ENCODE measurements at regions not wholly inside any gene's neighbourhood (a gene's known extent, or its start where the extent isn't known, plus 50 kb on each side); places are given as distances from the start of the nearest gene placed in this dataset.

DNA sequence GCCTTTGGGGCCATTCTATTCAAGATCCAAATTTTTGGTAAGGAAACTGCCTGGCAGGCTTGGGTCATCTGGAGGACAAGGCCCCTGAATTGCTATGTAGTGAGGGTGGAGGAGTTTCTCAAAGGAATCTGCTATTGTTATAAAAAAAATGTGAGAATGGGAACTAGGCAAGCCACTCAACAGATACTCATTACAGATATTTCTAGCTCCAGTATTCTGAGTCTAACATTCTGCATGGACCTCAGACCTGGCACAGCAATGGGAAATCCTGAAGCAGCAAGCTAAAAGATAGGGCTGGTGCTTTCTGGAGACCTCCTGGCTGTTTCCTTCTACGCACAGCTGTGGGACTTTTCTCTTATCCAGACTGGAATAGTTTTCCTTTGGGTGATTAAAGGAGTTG lies 430.7 kb upstream of the RBMS3 start:
- H3K4me1 ChIP-seq (ENCODE audit: control insufficient read depth, insufficient read depth, low read length) = no peaks in the 10 kb centered on the region
- H3K4me3 ChIP-seq (ENCODE audit: low read length) = no peak overlapping the region
- H3K36me3 ChIP-seq (ENCODE audit: control insufficient read depth, insufficient read depth, low read length, severe bottlenecking) = no peaks in the 10 kb centered on the region
- no peaks in the 10 kb centered on the region for H3K27me3 ChIP-seq (replicated peaks; ENCODE audit: control insufficient read depth, insufficient read depth, low read length)
- peak; percentile 50 for DNase-seq (ENCODE audit: low read depth)
- H3K9me3 ChIP-seq (ENCODE audit: control insufficient read depth, low read length) = no peaks in the 10 kb centered on the region
- no peak overlapping the region for H3K9ac ChIP-seq (ENCODE audit: low read length)

GRCh38 chr3:28853830-28854229 lies 427.0 kb upstream of the RBMS3 start:
- no peak overlapping the region for H3K9ac ChIP-seq (ENCODE audit: low read length)
- H3K9me3 ChIP-seq (ENCODE audit: control insufficient read depth, low read length) = no peaks in the 10 kb centered on the region
- H3K4me1 ChIP-seq (ENCODE audit: control insufficient read depth, insufficient read depth, low read length) = no peaks in the 10 kb centered on the region
- H3K4me3 ChIP-seq (ENCODE audit: low read length) = no peak overlapping the region
- peak; percentile 45 for DNase-seq (ENCODE audit: low read depth)
- no peaks in the 10 kb centered on the region for H3K36me3 ChIP-seq (ENCODE audit: control insufficient read depth, insufficient read depth, low read length, severe bottlenecking)
- no peaks in the 10 kb centered on the region for H3K27me3 ChIP-seq (replicated peaks; ENCODE audit: control insufficient read depth, insufficient read depth, low read length)

GRCh38 chr3:28856796-28857195 lies 424.1 kb upstream of the RBMS3 start:
- Histone ChIP-seq H3K9me3 (ENCODE audit: control insufficient read depth, low read length) (no peaks in the 10 kb centered on the region), H3K27me3 (replicated peaks; ENCODE audit: control insufficient read depth, insufficient read depth, low read length) (no peaks in the 10 kb centered on the region), H3K4me3 (ENCODE audit: low read length) (no peak overlapping the region), H3K4me1 (ENCODE audit: control insufficient read depth, insufficient read depth, low read length) (peaks cover 21% of the 10 kb centered on the region), H3K36me3 (ENCODE audit: control insufficient read depth, insufficient read depth, low read length, severe bottlenecking) (no peaks in the 10 kb centered on the region), H3K9ac (ENCODE audit: low read length) (no peak overlapping the region)
- peak; percentile 2 for DNase-seq (ENCODE audit: low read depth)

DNA sequence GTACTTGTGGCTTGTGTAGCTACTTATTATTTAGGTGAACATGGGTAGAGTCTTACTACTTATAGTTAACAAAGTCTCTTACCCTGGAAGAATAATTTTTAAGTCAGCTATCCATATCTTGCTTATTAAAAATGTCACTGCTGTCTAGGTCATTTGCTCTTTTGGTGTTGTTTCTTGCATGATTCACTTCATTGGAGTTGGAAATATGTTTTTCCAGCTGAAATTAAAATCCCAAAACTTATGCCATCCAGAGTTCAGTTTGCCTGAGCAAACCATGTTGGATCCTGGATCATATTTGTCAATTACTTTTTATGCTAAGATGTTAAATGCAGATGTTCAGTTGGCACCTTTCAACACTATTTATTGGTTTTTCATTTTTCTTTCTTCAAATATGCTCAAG lies 421.0 kb upstream of the RBMS3 start:
- no peaks in the 10 kb centered on the region for H3K9me3 ChIP-seq (ENCODE audit: control insufficient read depth, low read length)
- DNase-seq (ENCODE audit: low read depth) = peak; percentile 7
- peaks cover 21% of the 10 kb centered on the region for H3K4me1 ChIP-seq (ENCODE audit: control insufficient read depth, insufficient read depth, low read length)
- no peaks in the 10 kb centered on the region for H3K36me3 ChIP-seq (ENCODE audit: control insufficient read depth, insufficient read depth, low read length, severe bottlenecking)
- no peak overlapping the region for H3K9ac ChIP-seq (ENCODE audit: low read length)
- H3K4me3 ChIP-seq (ENCODE audit: low read length) = no peak overlapping the region
- H3K27me3 ChIP-seq (replicated peaks; ENCODE audit: control insufficient read depth, insufficient read depth, low read length) = no peaks in the 10 kb centered on the region

- no peaks in the 10 kb centered on the region for H3K36me3 ChIP-seq (ENCODE audit: control insufficient read depth, insufficient read depth, low read length, severe bottlenecking)
- no peak overlapping the region for H3K9ac ChIP-seq (ENCODE audit: low read length)
- no peak overlapping the region for H3K4me3 ChIP-seq (ENCODE audit: low read length)
- H3K9me3 ChIP-seq (ENCODE audit: control insufficient read depth, low read length) = no peaks in the 10 kb centered on the region
- peaks cover 21% of the 10 kb centered on the region for H3K4me1 ChIP-seq (ENCODE audit: control insufficient read depth, insufficient read depth, low read length)
- DNase-seq (ENCODE audit: low read depth) = peak; percentile 39
- H3K27me3 ChIP-seq (replicated peaks; ENCODE audit: control insufficient read depth, insufficient read depth, low read length) = no peaks in the 10 kb centered on the region
Measured at GRCh38 chr3:28860307-28860706, 420.6 kb upstream of the RBMS3 start.

- Histone ChIP-seq H3K4me1 (ENCODE audit: control insufficient read depth, insufficient read depth, low read length) (peaks cover 21% of the 10 kb centered on the region), H3K9ac (ENCODE audit: low read length) (no peak overlapping the region), H3K4me3 (ENCODE audit: low read length) (no peak overlapping the region), H3K27me3 (replicated peaks; ENCODE audit: control insufficient read depth, insufficient read depth, low read length) (no peaks in the 10 kb centered on the region), H3K9me3 (ENCODE audit: control insufficient read depth, low read length) (no peaks in the 10 kb centered on the region), H3K36me3 (ENCODE audit: control insufficient read depth, insufficient read depth, low read length, severe bottlenecking) (no peaks in the 10 kb centered on the region)
- DNase-seq (ENCODE audit: low read depth) = no peak
Measured at GRCh38 chr3:28863186-28863585, 417.7 kb upstream of the RBMS3 start.

GRCh38 chr3:28867836-28868235 lies 413.0 kb upstream of the RBMS3 start:
- H3K4me1 ChIP-seq (ENCODE audit: control insufficient read depth, insufficient read depth, low read length) = no peaks in the 10 kb centered on the region
- no peak for DNase-seq (ENCODE audit: low read depth)
- no peaks in the 10 kb centered on the region for H3K36me3 ChIP-seq (ENCODE audit: control insufficient read depth, insufficient read depth, low read length, severe bottlenecking)
- H3K4me3 ChIP-seq (ENCODE audit: low read length) = no peak overlapping the region
- no peaks in the 10 kb centered on the region for H3K27me3 ChIP-seq (replicated peaks; ENCODE audit: control insufficient read depth, insufficient read depth, low read length)
- no peaks in the 10 kb centered on the region for H3K9me3 ChIP-seq (ENCODE audit: control insufficient read depth, low read length)
- no peak overlapping the region for H3K9ac ChIP-seq (ENCODE audit: low read length)

DNA sequence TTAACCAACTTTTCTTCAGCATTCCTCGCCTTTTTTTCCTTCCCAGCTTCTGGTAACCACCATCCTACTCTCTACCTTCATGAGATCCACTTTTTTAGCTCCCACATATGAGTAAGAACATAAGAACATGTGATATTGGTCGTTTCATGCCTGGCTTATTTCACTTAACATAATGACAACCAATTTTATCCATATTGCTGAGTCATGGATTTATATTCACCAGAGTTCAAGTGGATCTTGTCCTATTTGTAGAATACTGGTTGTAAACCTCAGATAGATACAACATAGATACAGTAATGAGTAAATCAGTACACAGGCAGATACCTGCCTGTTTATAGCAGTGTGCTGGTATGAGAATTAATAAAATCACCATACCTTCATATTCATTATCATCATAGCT lies 412.0 kb upstream of the RBMS3 start:
- no peaks in the 10 kb centered on the region for H3K9me3 ChIP-seq (ENCODE audit: control insufficient read depth, low read length)
- no peak for DNase-seq (ENCODE audit: low read depth)
- H3K36me3 ChIP-seq (ENCODE audit: control insufficient read depth, insufficient read depth, low read length, severe bottlenecking) = no peaks in the 10 kb centered on the region
- H3K27me3 ChIP-seq (replicated peaks; ENCODE audit: control insufficient read depth, insufficient read depth, low read length) = no peaks in the 10 kb centered on the region
- H3K4me3 ChIP-seq (ENCODE audit: low read length) = no peak overlapping the region
- no peaks in the 10 kb centered on the region for H3K4me1 ChIP-seq (ENCODE audit: control insufficient read depth, insufficient read depth, low read length)
- no peak overlapping the region for H3K9ac ChIP-seq (ENCODE audit: low read length)

GRCh38 chr3:28877912-28878311 lies 403.0 kb upstream of the RBMS3 start:
- no peak for DNase-seq (ENCODE audit: low read depth)
- no peaks in the 10 kb centered on the region for H3K27me3 ChIP-seq (replicated peaks; ENCODE audit: control insufficient read depth, insufficient read depth, low read length)
- no peak overlapping the region for H3K4me3 ChIP-seq (ENCODE audit: low read length)
- no peak overlapping the region for H3K9ac ChIP-seq (ENCODE audit: low read length)
- no peaks in the 10 kb centered on the region for H3K4me1 ChIP-seq (ENCODE audit: control insufficient read depth, insufficient read depth, low read length)
- H3K9me3 ChIP-seq (ENCODE audit: control insufficient read depth, low read length) = no peaks in the 10 kb centered on the region
- no peaks in the 10 kb centered on the region for H3K36me3 ChIP-seq (ENCODE audit: control insufficient read depth, insufficient read depth, low read length, severe bottlenecking)

DNA sequence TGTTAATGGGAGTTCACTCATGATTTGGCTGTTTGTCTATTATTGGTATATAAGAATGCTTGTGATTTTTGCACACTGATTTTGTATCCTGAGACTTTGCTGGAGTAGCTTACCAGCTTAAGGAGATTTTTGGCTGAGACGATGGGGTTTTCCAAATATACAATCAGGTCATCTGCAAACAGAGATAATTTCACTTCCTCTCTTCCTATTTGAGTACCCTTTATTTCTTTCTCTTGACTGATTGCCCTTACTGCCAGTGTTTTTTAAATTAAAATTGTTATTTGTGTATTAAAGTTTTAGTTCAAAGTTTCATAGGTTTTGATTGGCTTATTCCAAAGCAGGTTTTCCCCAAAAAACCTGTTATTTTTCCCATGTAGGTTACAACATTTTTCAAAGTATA lies 390.5 kb upstream of the RBMS3 start:
- no peaks in the 10 kb centered on the region for H3K4me1 ChIP-seq (ENCODE audit: control insufficient read depth, insufficient read depth, low read length)
- no peaks in the 10 kb centered on the region for H3K9me3 ChIP-seq (ENCODE audit: control insufficient read depth, low read length)
- H3K4me3 ChIP-seq (ENCODE audit: low read length) = no peak overlapping the region
- H3K9ac ChIP-seq (ENCODE audit: low read length) = no peak overlapping the region
- no peaks in the 10 kb centered on the region for H3K36me3 ChIP-seq (ENCODE audit: control insufficient read depth, insufficient read depth, low read length, severe bottlenecking)
- DNase-seq (ENCODE audit: low read depth) = no peak
- no peaks in the 10 kb centered on the region for H3K27me3 ChIP-seq (replicated peaks; ENCODE audit: control insufficient read depth, insufficient read depth, low read length)

- Histone ChIP-seq H3K36me3 (ENCODE audit: control insufficient read depth, insufficient read depth, low read length, severe bottlenecking) (no peaks in the 10 kb centered on the region), H3K4me1 (ENCODE audit: control insufficient read depth, insufficient read depth, low read length) (no peaks in the 10 kb centered on the region), H3K4me3 (ENCODE audit: low read length) (no peak overlapping the region), H3K27me3 (replicated peaks; ENCODE audit: control insufficient read depth, insufficient read depth, low read length) (no peaks in the 10 kb centered on the region), H3K9ac (ENCODE audit: low read length) (no peak overlapping the region), H3K9me3 (ENCODE audit: control insufficient read depth, low read length) (no peaks in the 10 kb centered on the region)
- DNase-seq (ENCODE audit: low read depth) = no peak
Measured at GRCh38 chr3:28891485-28891884, 389.4 kb upstream of the RBMS3 start.

DNA sequence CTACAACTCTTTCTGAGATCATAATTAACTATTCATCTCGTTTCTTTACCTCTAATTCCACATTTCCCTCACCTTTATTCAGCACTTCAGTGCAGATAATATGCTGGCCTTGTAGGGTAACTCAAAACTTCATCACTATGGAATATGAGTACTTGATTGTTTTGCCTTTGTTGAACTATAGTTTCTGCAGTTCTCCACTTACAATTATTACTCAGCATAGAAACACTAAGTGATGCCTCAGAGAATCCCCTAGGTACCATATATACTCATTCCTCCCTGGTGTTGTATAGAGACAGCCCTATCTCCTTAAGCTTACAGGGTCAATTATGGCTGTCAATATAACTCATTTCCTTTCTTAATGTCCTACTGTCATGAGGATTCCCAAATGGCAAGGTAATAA lies 380.6 kb upstream of the RBMS3 start:
- Histone ChIP-seq H3K36me3 (ENCODE audit: control insufficient read depth, insufficient read depth, low read length, severe bottlenecking) (no peaks in the 10 kb centered on the region), H3K4me1 (ENCODE audit: control insufficient read depth, insufficient read depth, low read length) (peaks cover 13% of the 10 kb centered on the region), H3K27me3 (replicated peaks; ENCODE audit: control insufficient read depth, insufficient read depth, low read length) (no peaks in the 10 kb centered on the region), H3K9me3 (ENCODE audit: control insufficient read depth, low read length) (no peaks in the 10 kb centered on the region), H3K4me3 (ENCODE audit: low read length) (no peak overlapping the region), H3K9ac (ENCODE audit: low read length) (no peak overlapping the region)
- DNase-seq (ENCODE audit: low read depth) = no peak

Data from adipocyte (in vitro differentiated cells).